Glomerular endothelial cell (primary cell): ENCODE measurements at regions not wholly inside any gene's neighbourhood (a gene's known extent, or its start where the extent isn't known, plus 50 kb on each side); places are given as distances from the start of the nearest gene placed in this dataset.

Experiments used
- DNase-seq: peaks from one replicate; pipeline ENCODE4 v3.0.0-alpha.2; 2011; ENCODE audit warnings: low read depth, low spot score; ENCODE audit errors: extremely low read depth

GRCh38 chr6:23096876-23097275, 527.5 kb downstream of the HDGFL1 start:
- DNase-seq = no peak

- no peak for DNase-seq
Observed at GRCh38 chr6:23097566-23097965, 528.2 kb downstream of the HDGFL1 start.

GRCh38 chr6:23106951-23107350, 537.6 kb downstream of the HDGFL1 start:
- DNase-seq = no peak

GRCh38 chr6:23111984-23112383, 542.6 kb downstream of the HDGFL1 start:
- DNase-seq = no peak

DNA sequence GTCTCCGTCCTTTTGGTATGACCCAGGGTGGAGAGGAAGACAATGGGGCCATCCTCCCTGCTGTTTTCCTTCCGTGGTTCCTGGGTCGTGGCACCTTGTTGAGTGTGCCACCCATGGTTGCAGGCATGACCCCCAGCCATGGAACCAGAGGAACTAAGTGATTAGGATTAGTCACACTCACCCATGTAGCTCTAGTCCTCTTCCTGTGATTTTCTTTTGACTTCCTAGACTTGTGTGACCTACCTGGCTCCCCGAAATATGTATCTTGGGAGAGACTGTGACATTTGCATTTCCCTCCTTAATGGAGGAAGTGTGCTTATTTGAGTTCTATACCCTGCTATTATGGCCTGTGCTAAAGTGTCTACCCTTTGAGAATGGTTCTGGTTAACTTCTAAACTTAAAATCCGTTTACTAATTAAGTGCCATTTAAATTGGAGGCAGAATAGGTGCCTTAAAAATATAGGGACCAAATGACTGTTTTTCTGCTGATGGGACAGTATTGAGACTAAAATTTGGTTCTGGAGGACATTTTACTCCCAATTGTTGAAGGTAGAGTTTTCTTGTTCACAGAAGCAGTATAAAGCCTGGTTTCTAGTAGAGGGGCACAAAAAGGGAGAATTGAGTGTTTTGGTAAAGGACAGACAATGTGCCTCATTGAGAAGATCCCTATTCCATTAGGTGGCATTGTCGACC, 545.6 kb downstream of the HDGFL1 start:
- no peak for DNase-seq

DNA sequence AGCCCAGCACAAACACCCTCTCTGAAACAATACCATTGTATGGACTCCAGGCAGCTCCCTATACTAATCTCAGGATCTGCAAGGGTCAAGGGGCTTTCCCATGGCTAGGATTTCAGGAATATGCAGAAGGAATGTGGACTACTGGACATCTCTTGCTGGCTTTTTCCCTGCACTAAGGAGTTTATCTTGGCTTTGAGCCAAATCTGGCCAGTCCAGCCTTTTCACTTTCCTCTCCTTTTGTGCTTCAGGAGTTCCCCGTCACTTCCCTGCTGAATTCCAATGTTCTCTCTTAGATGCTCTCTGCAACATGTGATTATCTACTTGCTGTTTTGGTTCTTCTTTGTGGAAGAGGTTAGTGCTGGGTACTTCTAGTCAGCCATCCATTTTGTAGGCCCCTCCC, 568.2 kb downstream of the HDGFL1 start:
- peak; percentile 31 for DNase-seq

DNA sequence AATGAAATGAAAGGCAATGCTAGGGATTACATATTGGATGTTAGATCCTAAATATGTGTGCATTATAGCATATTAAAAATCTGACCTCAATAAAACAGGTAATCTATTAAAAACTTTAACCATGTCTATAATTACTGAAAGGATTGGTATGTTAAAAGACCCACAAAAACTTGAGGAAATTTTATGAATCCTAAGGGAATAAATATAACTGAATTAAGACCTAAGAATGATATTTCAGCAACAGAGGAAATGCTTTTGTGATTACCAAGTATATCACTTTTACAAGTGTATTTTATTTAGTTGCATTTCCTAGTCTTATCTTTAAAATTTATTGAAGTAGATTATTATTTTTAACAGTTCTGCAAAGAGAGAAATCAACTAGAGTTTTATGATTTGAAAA, 571.5 kb downstream of the HDGFL1 start:
- DNase-seq = no peak

DNA sequence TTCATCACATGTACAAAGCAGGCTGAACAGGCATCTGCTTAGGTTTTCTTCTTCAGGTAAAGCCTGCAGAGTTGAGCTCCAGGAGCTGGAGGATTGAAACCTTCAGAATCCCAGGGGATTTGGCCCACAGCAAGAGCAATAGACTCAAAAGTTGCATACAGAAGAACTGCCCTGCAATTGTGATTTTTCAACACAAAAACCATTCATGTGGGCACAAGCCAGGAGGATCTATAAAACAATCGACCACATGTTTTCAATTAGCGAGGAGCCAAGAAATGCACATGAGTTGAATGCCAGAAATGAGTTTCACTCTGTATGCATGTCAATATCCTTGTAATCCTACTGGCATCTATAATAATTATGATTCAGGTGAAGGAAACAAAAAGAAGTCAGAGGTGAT, 576.4 kb downstream of the HDGFL1 start:
- DNase-seq = no peak

DNA sequence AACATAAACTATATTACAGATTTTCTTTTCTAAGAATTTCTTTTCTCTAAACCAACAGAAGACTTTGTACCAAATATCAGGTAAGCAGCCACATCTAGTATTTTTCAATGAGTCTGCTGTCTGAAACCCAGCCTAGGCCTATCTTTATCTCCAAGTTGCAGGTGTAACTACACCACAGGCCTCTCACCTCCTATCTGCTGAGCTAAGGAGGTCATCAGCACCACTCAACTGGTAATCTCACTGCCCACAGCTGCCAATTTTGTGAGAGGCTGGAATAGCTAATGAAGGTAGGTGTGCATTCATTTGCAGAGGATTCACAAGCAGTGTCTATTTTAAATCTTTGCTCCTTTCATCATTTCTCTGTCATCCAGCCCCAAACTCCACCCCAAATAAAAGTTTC, 584.8 kb downstream of the HDGFL1 start:
- no peak for DNase-seq

GRCh38 chr6:23170049-23170448, 600.7 kb downstream of the HDGFL1 start:
- DNase-seq = no peak

DNA sequence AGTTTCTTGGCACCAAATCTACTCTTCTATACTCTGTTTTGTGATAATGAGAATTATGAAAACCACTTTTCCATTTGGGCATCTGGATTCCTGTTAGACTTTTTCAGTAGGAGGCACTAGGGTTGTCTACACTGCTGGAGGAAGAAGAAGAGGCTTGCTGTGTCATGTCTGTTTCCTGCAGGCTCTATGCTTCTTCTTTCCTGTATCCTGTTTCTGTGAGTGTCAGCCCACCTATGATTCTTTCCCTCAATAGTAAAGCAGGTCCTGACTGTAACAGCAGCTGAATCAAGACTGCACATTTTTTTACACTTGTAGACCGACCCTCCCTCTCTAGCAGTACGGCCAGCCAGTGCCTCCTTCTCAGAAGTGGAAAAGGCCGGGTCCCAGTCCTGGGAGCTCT, 603.9 kb downstream of the HDGFL1 start:
- DNase-seq = no peak

GRCh38 chr6:23174781-23175361, 605.5 kb downstream of the HDGFL1 start:
- DNase-seq = no peak

DNA sequence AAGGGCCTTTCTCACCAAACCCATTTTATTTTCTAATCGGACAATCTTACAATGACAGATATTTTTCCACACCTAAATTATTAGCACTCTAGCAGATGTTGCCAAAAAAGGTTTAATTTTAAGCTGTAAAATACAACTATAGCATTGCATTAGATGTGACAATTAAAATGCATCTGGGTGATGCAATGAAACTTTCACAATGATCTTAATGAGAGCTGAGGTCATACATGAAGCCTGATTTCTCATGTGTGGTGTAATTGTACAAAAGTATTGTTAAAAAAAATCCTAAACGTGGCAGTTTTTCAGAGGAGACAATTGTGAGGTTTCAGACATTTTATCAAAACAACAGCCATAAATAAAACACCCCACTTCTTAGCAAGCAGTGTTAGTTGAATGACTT, 606.0 kb downstream of the HDGFL1 start:
- DNase-seq = no peak

- no peak for DNase-seq
Observed at GRCh38 chr6:23176471-23176870, 607.1 kb downstream of the HDGFL1 start.

- DNase-seq = no peak
Observed at GRCh38 chr6:23176883-23177282, 607.5 kb downstream of the HDGFL1 start.

DNA sequence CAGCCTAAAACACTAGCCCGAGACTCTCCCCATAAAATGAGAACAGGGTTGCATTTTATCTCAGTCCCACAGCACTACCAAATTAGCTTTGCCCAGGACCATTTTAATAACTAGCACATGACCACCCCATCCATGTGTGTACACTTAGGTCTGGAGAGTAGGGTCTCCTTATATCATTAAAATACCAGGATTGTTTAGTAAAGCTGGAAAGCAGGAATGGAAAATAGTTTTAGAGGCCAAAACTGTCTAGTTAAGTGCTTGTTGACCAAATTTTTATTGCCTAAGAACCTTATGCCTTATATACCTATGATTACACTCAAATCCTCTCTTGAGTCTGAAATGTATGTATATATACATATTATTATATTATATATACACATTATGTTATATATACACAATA, 608.4 kb downstream of the HDGFL1 start:
- no peak for DNase-seq

DNA sequence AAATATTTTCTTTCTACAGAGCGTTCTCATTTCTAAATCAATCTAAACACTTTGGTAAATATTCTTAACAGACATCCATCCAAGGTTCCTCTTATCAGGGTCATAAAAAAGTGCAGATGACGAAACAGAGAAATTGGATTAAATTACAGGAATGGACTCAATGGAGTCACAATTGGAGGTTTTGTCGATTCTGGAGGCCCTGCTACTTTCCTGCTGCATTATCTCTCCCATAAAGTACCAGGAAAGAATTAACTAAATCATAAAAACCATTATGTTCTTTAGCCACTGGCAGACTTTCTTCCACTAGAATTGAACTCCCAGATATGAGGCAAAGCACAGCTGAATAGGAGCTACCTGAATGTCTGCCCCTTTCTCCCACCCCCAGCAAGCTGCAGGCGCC, 610.6 kb downstream of the HDGFL1 start:
- DNase-seq = no peak

DNA sequence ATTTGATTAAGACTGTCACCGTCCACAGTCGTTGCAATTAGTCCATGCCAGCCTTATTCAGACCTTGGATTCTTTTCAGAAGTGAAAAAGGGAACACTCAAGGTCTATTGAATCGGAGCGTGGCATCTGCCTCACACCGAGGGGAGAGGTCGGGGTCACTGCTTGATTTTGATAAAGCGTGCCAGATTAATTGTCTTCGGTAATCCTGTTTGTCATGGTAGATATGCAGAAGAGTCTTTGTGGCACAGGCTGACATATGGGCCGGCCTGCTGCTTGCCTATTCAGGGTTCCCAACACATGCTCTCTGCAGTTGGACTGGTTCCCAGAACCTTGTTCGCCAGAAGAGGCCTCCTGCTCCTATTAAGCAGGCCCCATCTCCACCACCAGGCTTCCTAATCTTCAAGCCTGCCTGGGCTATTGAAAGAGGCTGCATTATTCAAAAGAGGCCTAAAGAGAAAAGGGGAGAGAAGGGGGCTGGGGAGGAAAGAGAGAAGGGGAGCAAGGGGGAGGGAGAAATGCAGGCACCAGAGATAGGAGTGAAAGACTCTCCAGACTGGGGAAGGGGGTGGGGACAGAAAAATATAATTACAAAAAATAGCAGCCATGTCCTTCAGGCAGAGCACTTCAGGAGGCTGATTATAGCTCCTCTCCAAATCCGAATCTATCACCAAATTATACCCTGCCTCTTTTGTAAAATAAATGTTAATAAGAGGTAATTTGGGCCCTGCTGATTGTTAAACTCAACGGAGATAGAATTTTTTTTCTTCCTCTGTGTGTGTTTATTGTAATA, 611.3 kb downstream of the HDGFL1 start:
- no peak for DNase-seq

DNA sequence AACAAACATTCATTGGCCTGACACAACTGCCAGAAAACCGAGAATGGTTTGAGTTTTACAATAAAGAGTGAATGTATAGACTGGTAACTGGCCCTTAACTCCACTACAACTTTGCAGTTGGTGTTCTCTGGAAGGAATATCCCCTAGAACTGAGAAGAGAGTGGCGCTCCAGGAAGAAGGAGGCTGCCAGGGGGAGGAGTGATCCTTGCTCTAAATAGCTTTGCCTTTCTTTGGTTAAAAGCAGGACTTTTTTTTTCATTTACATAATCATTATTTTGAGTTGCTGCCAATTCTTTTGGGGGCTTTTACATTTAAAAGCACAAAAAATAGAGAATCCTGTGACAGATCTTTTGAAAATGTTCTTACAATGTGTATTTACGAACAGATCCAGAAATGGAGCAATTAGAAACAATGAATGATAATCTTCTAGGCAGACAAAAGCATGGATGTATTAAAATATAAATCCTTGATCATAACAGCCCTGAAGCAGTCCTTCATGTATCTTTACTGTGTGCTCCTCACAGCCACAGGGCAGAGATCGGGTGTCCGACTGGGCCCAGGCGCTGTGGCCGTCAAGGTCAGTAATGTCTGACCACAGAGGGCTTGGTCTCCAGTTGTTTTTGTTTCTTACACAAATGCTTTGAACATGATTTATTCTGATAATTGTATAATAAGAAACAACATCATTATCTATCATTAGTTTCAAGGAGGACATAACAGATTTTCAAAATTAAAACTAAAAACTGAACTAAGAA, 612.2 kb downstream of the HDGFL1 start:
- DNase-seq = no peak

- no peak for DNase-seq
Observed at GRCh38 chr6:23183846-23184245, 614.5 kb downstream of the HDGFL1 start.

DNA sequence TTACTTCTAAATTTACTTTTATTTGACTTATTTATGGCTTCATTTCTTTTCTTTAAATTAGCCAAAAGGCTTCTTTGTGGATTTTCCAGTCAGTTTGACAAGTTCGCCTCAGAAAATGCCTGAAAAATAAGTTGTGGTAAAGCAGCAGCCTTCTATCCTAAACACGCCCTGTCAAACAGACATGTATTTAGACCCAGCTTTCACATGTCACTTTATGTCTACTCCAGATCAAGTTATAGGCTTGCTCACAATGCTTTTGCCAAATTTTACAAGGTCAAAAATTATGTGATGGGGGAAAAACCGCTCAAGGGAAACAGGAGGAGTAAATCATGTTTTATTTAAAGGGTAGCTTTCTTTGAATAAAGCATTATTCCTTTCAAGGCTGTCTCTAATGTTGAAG, 615.0 kb downstream of the HDGFL1 start:
- DNase-seq = no peak
